ENCODE measurements at regions not wholly inside any gene's neighbourhood (a gene's known extent, or its start where the extent isn't known, plus 50 kb on each side); places are given as distances from the start of the nearest gene placed in this dataset.

GRCh38 chr17:56648321-56648720, 54.8 kb downstream of the NOG start:
- DNase-seq = no peak

DNA sequence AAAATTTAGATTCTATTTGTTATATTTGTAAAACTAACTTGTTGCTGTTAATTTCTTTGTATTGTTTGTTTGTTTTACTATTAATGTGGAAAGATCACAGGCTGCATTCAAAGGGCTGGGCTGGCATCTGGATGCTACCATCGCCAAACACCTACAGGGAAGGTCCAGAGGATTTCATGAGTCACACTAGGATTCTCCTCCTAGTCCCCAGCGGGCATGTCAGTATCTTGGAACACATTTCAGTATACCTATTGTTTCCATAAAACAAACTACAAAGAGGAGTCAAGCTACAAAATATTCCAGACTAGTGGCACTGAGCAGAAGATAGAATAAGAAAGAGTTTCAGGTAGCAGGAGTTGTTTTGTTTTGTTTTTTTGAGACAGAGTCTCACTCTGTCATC, 55.3 kb downstream of the NOG start:
- no peak for DNase-seq

GRCh38 chr17:56652628-56653027, 59.1 kb downstream of the NOG start:
- no peak for DNase-seq

- DNase-seq = peak; percentile 60 to 67
Observed at GRCh38 chr17:56653877-56654276, 60.4 kb downstream of the NOG start.

DNA sequence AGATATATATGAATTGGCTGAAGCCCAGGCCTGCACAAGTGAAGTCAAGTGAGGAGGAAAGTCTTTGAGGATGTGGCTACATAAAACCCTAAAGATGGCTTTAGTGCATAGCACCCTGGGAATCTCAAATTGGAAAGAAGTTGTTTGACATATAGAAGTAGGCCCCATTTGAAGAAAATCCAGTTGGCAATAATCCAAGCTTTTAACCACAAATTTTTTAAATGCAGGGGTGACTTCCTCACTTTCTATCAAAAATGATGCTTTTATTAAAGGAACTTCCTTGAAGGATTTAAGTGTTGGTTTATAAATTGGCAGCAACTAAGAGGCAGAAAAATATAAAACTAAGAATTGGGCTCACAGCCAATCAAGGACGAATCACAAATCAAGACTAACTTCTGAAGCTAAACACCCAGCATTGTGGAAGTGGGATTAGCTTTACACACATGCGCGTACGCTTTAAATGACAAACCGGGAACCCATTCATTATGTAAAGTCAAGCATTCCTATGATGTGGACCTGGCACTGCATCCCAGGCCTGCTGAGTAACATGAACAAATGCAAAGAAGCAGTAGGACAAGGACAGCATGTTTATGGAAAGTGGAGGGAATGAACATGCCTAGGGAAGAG, 63.3 kb downstream of the NOG start:
- DNase-seq = no peak

DNA sequence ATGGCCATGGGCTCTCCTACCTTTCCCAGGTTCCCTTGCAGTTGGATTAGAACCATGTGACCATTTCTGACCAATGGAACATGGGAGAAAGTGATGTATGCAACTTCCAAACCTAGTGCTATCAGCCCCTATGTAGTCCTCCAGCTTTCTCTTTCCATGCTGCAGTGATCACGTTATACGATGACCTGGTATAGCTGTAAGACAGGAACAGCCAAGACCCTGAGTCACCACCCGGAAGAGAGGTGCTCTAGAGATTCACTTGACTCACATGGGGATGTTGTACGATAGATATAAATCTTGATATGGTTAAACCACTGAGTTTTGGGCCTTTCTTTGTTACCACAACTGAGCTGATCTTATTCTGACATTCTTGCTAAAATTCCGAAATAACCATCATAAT, 65.1 kb downstream of the NOG start:
- DNase-seq = no peak

DNA sequence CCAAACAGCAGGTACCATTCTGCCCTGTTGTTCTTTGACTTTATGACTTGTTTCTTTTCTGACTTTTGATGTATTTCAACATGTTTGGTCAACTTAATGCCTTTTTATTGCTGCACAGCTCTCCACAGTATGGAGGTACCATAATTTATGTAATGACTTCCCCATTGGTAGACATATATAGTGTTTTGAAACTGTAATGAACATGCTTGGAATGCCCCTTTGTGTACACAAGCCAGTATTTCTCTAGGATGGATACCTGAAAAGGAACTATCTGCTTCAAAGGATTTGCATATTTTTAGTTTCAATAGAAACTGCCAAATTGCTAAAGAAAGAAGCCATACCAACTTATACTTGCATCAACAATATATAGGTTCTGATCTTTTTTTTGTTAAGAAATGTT, 66.1 kb downstream of the NOG start:
- no peak for DNase-seq

DNA sequence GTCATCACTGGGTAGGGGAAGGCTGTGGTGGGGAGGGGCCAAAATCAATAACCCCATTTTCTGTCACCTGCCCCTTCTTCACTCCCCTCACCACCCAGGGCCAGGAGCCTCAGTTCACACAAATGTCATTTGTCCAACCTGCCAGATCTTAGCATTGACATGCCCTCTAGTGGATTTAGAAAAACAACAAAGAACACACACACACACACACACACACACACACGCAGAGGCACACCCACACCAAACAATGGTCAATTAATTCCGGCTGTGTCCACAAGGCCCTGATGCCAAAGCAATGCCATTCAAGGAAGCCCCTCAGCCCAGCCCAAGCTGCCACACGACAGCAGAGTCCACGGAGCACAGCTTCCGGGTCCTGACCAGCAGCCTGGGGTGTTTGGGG, 68.4 kb downstream of the NOG start:
- DNase-seq = no peak

DNA sequence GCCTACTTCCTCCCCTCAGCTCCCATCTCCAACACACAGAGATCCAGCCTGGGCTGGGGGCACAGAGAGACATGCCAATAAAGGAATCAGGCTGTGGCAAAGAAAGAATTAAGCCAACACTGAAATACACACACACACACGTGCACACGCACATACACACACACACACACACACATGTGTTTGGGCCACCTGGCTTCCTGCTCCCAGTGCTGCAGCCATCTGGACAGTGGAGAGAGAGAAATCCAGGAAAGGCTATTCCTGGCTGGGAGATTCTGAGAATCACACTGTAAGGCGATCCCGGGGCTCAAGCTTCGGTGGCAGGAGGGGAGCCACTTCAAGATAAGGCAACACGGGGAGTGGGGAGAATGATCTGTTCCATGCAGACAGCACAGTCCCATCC, 72.4 kb downstream of the NOG start:
- no peak for DNase-seq

DNA sequence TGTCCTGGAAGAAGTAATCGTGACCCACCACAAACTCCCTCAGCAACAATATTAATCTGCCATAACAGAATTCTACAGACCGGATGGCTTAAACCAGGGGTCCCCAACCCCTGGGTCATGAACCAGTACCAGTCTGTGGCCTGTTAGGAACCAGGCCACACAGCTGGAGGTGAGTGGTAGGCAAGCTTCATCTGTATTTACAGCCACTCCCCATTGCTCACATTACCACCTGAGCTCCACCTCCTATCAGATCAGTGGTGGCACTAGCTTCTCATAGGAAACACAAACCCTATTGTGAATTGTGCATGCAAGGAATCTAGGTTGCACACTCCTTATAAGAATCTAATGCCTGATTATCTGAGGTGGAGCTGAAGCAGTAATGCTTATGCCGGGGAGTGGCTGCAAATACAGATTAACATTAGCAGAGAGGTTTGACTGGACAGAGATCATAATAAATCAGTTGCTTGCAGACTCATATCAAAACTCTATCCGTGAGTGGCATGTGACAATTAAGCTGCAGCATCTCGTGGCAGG, 74.5 kb downstream of the NOG start:
- no peak for DNase-seq

GRCh38 chr17:56672195-56672594, 78.7 kb downstream of the NOG start:
- DNase-seq = no peak

- DNase-seq = no peak
Observed at GRCh38 chr17:56674401-56674925, 81.0 kb downstream of the NOG start.

- no peak for DNase-seq
Observed at GRCh38 chr17:56675876-56676660, 82.6 kb downstream of the NOG start.

GRCh38 chr17:56676810-56677209, 83.3 kb downstream of the NOG start:
- DNase-seq = no peak

- no peak for DNase-seq
Observed at GRCh38 chr17:56678249-56679114, 85.0 kb downstream of the NOG start.

DNA sequence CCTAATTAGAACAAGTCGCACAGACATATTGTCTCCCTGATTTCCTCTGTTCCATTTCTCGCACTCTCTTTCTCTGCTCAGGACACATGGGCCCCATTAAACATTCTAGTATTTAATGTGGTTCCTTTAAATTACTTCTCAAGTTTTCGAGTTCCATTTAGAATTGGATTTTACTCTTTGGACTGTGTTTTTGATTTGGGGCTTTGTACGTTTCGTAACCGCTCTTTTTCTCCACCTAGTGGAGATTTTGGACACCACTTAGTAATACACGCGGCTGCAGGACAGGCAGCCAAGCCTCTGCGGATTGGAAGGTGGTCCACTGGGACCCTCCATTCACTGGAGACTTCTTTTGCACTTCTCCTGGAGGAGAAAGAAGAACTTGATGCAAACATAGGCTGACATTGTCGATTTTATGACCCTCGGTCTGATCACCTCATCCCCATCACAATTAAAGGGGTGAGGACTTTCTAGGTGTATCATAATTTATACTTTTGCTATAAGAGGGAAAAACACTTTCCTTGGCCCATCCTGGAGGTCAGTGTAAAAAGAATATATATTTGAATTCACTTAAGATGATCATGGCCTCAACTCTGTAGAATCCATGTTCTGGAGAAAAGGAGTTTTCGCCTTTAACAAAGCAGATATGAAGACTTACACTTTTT, 85.7 kb downstream of the NOG start:
- DNase-seq = peak in 1 of 2 donors; percentile 11

DNA sequence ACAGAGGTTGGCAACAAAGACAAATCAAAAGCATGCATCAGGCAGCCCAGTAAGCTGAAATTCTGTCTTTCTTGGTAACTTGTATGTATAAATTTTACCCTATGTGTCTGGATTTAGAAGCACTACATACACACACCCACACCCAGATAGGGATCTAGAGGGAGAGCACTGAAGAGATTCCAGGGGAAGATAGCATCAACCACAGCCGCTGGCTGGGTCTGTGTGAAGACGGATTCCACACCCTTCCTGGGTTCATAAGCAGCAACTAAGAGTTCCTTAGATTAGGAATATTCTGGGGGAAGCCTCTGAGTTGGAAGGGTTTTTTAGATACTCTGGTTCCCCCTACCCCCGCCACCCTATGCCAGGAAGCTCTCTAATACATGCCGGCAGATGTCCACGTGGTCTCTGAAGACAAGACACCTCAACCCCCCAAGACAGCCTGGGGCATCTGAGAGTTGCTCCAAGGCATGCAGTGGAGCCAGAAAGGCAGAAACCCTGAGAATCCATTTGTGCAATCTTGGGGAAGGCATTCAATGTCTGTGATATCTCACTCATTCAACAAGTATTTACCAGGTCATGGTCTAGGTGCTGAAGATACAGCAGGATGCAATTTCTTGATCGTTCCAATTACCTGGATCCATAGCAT, 86.4 kb downstream of the NOG start:
- DNase-seq = no peak

- DNase-seq = no peak
Observed at GRCh38 chr17:56680676-56681075, 87.2 kb downstream of the NOG start.

- DNase-seq = no peak
Observed at GRCh38 chr17:56681561-56682266, 88.2 kb downstream of the NOG start.

GRCh38 chr17:56688151-56688550, 94.7 kb downstream of the NOG start:
- DNase-seq = no peak
